ENCODE measurements at regions not wholly inside any gene's neighbourhood (a gene's known extent, or its start where the extent isn't known, plus 50 kb on each side); places are given as distances from the start of the nearest gene placed in this dataset.
"Not testable (repeated sequence)": the region's sequence is repeated elsewhere in the genome, so short reads cannot be mapped to it uniquely, and the experiment has no call there.

- no peak for DNase-seq (ENCODE audit: low read depth)
Observed at GRCh38 chr13:110006304-110006703, 219.9 kb upstream of the IRS2 start.

- DNase-seq (ENCODE audit: low read depth): no peak
Observed at GRCh38 chr13:110005563-110005962, 219.2 kb upstream of the IRS2 start.

GRCh38 chr13:110004814-110005213, 218.4 kb upstream of the IRS2 start:
- no peak for DNase-seq (ENCODE audit: low read depth)

- no peak for DNase-seq (ENCODE audit: low read depth)
Observed at GRCh38 chr13:110001670-110002275, 215.4 kb upstream of the IRS2 start.

- DNase-seq (ENCODE audit: low read depth): no peak
Observed at GRCh38 chr13:110000534-110001345, 214.4 kb upstream of the IRS2 start.

- no peak for DNase-seq (ENCODE audit: low read depth)
Observed at GRCh38 chr13:109999659-110000533, 213.5 kb upstream of the IRS2 start.

- DNase-seq (ENCODE audit: low read depth): no peak
Observed at GRCh38 chr13:109998684-109999533, 212.5 kb upstream of the IRS2 start.

GRCh38 chr13:109998037-109998436, 211.7 kb upstream of the IRS2 start:
- no peak for DNase-seq (ENCODE audit: low read depth)

GRCh38 chr13:109997056-109997595, 210.7 kb upstream of the IRS2 start:
- not testable (repeated sequence) for DNase-seq (ENCODE audit: low read depth)

- no peak for DNase-seq (ENCODE audit: low read depth)
Observed at GRCh38 chr13:109996404-109996960, 210.1 kb upstream of the IRS2 start.

- no peak for DNase-seq (ENCODE audit: low read depth)
Observed at GRCh38 chr13:109995578-109995977, 209.2 kb upstream of the IRS2 start.

GRCh38 chr13:109990296-109990695, 203.9 kb upstream of the IRS2 start:
- DNase-seq (ENCODE audit: low read depth): no peak

GRCh38 chr13:109989686-109990085, 203.3 kb upstream of the IRS2 start:
- DNase-seq (ENCODE audit: low read depth): no peak

- no peak for DNase-seq (ENCODE audit: low read depth)
Observed at GRCh38 chr13:109989155-109989554, 202.8 kb upstream of the IRS2 start.

- no peak for DNase-seq (ENCODE audit: low read depth)
Observed at GRCh38 chr13:109986851-109987250, 200.5 kb upstream of the IRS2 start.

- DNase-seq (ENCODE audit: low read depth): no peak
Observed at GRCh38 chr13:109985871-109986450, 199.6 kb upstream of the IRS2 start.

GRCh38 chr13:109983447-109983846, 197.1 kb upstream of the IRS2 start:
- DNase-seq (ENCODE audit: low read depth): no peak

GRCh38 chr13:109981000-109981399, 194.6 kb upstream of the IRS2 start:
- no peak for DNase-seq (ENCODE audit: low read depth)

- DNase-seq (ENCODE audit: low read depth): not testable (repeated sequence)
Observed at GRCh38 chr13:109979676-109980075, 193.3 kb upstream of the IRS2 start.

GRCh38 chr13:109979228-109979627, 192.8 kb upstream of the IRS2 start:
- no peak for DNase-seq (ENCODE audit: low read depth)
